ENCODE measurements at regions not wholly inside any gene's neighbourhood (a gene's known extent, or its start where the extent isn't known, plus 50 kb on each side); places are given as distances from the start of the nearest gene placed in this dataset.

- H3K9me3 ChIP-seq (replicated peaks; ENCODE audit: control insufficient read depth, insufficient read depth, low read length): no peaks in the 10 kb centered on the region
- no peak for TF ChIP-seq GATA2 (IDR thresholded peaks at IDR 0.05; ENCODE audit: insufficient read depth, insufficient read length, low read depth, low read length)
- no peak overlapping the region for H3K9ac ChIP-seq (replicated peaks; ENCODE audit: extremely low read depth, insufficient read depth, low read length)
- no peak overlapping the region for H3K4me2 ChIP-seq (ENCODE audit: insufficient read depth, low read length)
- BruUV-seq (replicated peaks): no TSS peak
- POLR2A ChIA-PET: no interaction called here
- intact Hi-C loops (cut with micrococcal nuclease): no loop called here
- DNase-seq (ENCODE audit: low read depth, low spot score) (no peak), FAIRE-seq (no peak)
- H3K9me1 ChIP-seq (replicated peaks; ENCODE audit: control insufficient read depth, extremely low read depth, insufficient read depth, low read length): no peaks in the 10 kb centered on the region
- no peaks in the 10 kb centered on the region for H3K4me1 ChIP-seq (ENCODE audit: control insufficient read depth, extremely low read depth, insufficient read depth, low read length)
- no peak overlapping the region for H3K4me3 ChIP-seq (replicated peaks in 1 of 3; ENCODE audit: insufficient read depth in 1 of 3, low read depth in 1 of 3, low read length in 3 of 3)
- peaks cover 9 to 12% of the 10 kb centered on the region in 2 experiments for H3K27me3 ChIP-seq (ENCODE audit: control insufficient read depth in 2 of 2, insufficient read depth in 2 of 2, low read length in 2 of 2)
- no peak overlapping the region for H2AFZ ChIP-seq (ENCODE audit: low read depth, low read length)
- no peak overlapping the region for H3K27ac ChIP-seq (ENCODE audit: insufficient read depth, low read depth, low read length)
- no peaks in the 10 kb centered on the region for H3K79me2 ChIP-seq (ENCODE audit: control insufficient read depth, insufficient read depth, low read length)
- CTCF ChIA-PET: no interaction called here
- no peaks in the 10 kb centered on the region for H3K36me3 ChIP-seq (ENCODE audit: control insufficient read depth in 2 of 2, extremely low read depth in 1 of 2, insufficient read depth in 2 of 2, low read length in 2 of 2)
- H4K20me1 ChIP-seq (replicated peaks; ENCODE audit: control insufficient read depth, extremely low read depth, insufficient read depth, low read length): no peaks in the 10 kb centered on the region
- dilution Hi-C loops (cut with MboI; ENCODE audit: extremely low pct_ligation_motif_present, low sequenced_read_pairs): no loop called here
Observed at GRCh38 chr7:130789436-130789835, 55.4 kb upstream of the KLF14 start.

GRCh38 chr7:130791746-130792145 is 57.7 kb upstream of the KLF14 start:
- Histone ChIP-seq H3K9ac (replicated peaks; ENCODE audit: extremely low read depth, insufficient read depth, low read length) (no peak overlapping the region), H3K79me2 (ENCODE audit: control insufficient read depth, insufficient read depth, low read length) (no peaks in the 10 kb centered on the region), H3K27ac (ENCODE audit: insufficient read depth, low read depth, low read length) (no peak overlapping the region), H3K4me1 (ENCODE audit: control insufficient read depth, extremely low read depth, insufficient read depth, low read length) (no peaks in the 10 kb centered on the region), H2AFZ (ENCODE audit: low read depth, low read length) (no peak overlapping the region), H4K20me1 (replicated peaks; ENCODE audit: control insufficient read depth, extremely low read depth, insufficient read depth, low read length) (no peaks in the 10 kb centered on the region), H3K9me1 (replicated peaks; ENCODE audit: control insufficient read depth, extremely low read depth, insufficient read depth, low read length) (no peaks in the 10 kb centered on the region), H3K36me3 (ENCODE audit: control insufficient read depth in 2 of 2, extremely low read depth in 1 of 2, insufficient read depth in 2 of 2, low read length in 2 of 2) (no peaks in the 10 kb centered on the region), H3K4me3 (replicated peaks in 1 of 3; ENCODE audit: insufficient read depth in 1 of 3, low read depth in 1 of 3, low read length in 3 of 3) (no peak overlapping the region), H3K4me2 (ENCODE audit: insufficient read depth, low read length) (no peak overlapping the region), H3K9me3 (replicated peaks; ENCODE audit: control insufficient read depth, insufficient read depth, low read length) (no peaks in the 10 kb centered on the region), H3K27me3 (ENCODE audit: control insufficient read depth in 2 of 2, insufficient read depth in 2 of 2, low read length in 2 of 2) (peaks cover 3 to 6% of the 10 kb centered on the region in 2 experiments)
- intact Hi-C loops (cut with micrococcal nuclease): no loop called here
- FAIRE-seq (no peak), DNase-seq (ENCODE audit: low read depth, low spot score) (no peak)
- CTCF ChIA-PET: interaction anchor here (1.6 kb wide), 1 partner anchor 34 kb away, joined by 6 read pairs; no protein-coding TSS in a partner anchor
- TF ChIP-seq GATA2 (IDR thresholded peaks at IDR 0.05; ENCODE audit: insufficient read depth, insufficient read length, low read depth, low read length): no peak
- BruUV-seq (replicated peaks): no TSS peak
- dilution Hi-C loops (cut with MboI; ENCODE audit: extremely low pct_ligation_motif_present, low sequenced_read_pairs): no loop called here
- POLR2A ChIA-PET: no interaction called here
